ENCODE measurements at regions not wholly inside any gene's neighbourhood (a gene's known extent, or its start where the extent isn't known, plus 50 kb on each side); places are given as distances from the start of the nearest gene placed in this dataset.
A peak's percentile ranks its signal among the peaks of the same experiment; 100 is the strongest.

GRCh38 chr12:124188561-124189405 is 106.1 kb upstream of the RFLNA start:
- no peaks in the 10 kb centered on the region for H3K9me2 ChIP-seq (ENCODE audit: insufficient read depth, low read length)
- H3K4me3 ChIP-seq (ENCODE audit: low read length) = no peak overlapping the region
- TF ChIP-seq POLR2AphosphoS5 (IDR thresholded peaks at IDR 0.05) (no peak), EP300 (conservative IDR thresholded peaks at IDR 0.05; ENCODE audit: poor library complexity, severe bottlenecking) (no peak), REST (IDR thresholded peaks at IDR 0.05; ENCODE audit: borderline replicate concordance) (no peak), MXI1 (conservative IDR thresholded peaks at IDR 0.05; ENCODE audit: poor library complexity, severe bottlenecking) (no peak), SMC3 (conservative IDR thresholded peaks at IDR 0.05; ENCODE audit: poor library complexity) (no peak), EZH2 (IDR thresholded peaks at IDR 0.05; ENCODE audit: borderline replicate concordance, insufficient read depth, low read length, poor library complexity, severe bottlenecking) (no peak), TAF1 (IDR thresholded peaks at IDR 0.05; ENCODE audit: low read depth) (no peak), RAD21 (conservative IDR thresholded peaks at IDR 0.05) (no peak)
- TF ChIP-seq, protein P1, sequence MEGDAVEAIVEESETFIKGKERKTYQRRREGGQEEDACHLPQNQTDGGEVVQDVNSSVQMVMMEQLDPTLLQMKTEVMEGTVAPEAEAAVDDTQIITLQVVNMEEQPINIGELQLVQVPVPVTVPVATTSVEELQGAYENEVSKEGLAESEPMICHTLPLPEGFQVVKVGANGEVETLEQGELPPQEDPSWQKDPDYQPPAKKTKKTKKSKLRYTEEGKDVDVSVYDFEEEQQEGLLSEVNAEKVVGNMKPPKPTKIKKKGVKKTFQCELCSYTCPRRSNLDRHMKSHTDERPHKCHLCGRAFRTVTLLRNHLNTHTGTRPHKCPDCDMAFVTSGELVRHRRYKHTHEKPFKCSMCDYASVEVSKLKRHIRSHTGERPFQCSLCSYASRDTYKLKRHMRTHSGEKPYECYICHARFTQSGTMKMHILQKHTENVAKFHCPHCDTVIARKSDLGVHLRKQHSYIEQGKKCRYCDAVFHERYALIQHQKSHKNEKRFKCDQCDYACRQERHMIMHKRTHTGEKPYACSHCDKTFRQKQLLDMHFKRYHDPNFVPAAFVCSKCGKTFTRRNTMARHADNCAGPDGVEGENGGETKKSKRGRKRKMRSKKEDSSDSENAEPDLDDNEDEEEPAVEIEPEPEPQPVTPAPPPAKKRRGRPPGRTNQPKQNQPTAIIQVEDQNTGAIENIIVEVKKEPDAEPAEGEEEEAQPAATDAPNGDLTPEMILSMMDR (IDR thresholded peaks at IDR 0.05; ENCODE audit: poor library complexity, severe bottlenecking) = no peak
- no peaks in the 10 kb centered on the region for H4K20me1 ChIP-seq (ENCODE audit: insufficient read depth)
- no peaks in the 10 kb centered on the region for H3K36me3 ChIP-seq (ENCODE audit: insufficient read depth, low read length)
- H3K27ac ChIP-seq (ENCODE audit: low read length) = no peak overlapping the region
- no peak overlapping the region for H2AFZ ChIP-seq (ENCODE audit: low read depth, low read length)
- no peak overlapping the region for H3K4me2 ChIP-seq (ENCODE audit: low read length)
- H3K9ac ChIP-seq (ENCODE audit: low read length) = no peak overlapping the region
- no peaks in the 10 kb centered on the region for H3F3A ChIP-seq (ENCODE audit: insufficient read depth, low read length, poor library complexity, severe bottlenecking)
- no peaks in the 10 kb centered on the region for H3K79me2 ChIP-seq (replicated peaks; ENCODE audit: insufficient read depth, low read length)
- peaks cover 2% of the 10 kb centered on the region for H3K9me3 ChIP-seq (ENCODE audit: low read length)
- H3K27me3 ChIP-seq (ENCODE audit: insufficient read depth, low read depth, low read length) = no peaks in the 10 kb centered on the region

GRCh38 chr12:124190312-124191023 is 104.4 kb upstream of the RFLNA start:
- Histone ChIP-seq H2AFZ (ENCODE audit: low read depth, low read length) (no peak overlapping the region), H3K9me3 (ENCODE audit: low read length) (peaks cover 2% of the 10 kb centered on the region), H3K4me3 (ENCODE audit: low read length) (no peak overlapping the region), H3K36me3 (ENCODE audit: insufficient read depth, low read length) (no peaks in the 10 kb centered on the region), H3K9me2 (ENCODE audit: insufficient read depth, low read length) (no peaks in the 10 kb centered on the region), H4K20me1 (ENCODE audit: insufficient read depth) (no peaks in the 10 kb centered on the region), H3K79me2 (replicated peaks; ENCODE audit: insufficient read depth, low read length) (no peaks in the 10 kb centered on the region), H3K27ac (ENCODE audit: low read length) (peak overlapping the region; percentile 71), H3K4me2 (ENCODE audit: low read length) (no peak overlapping the region), H3F3A (ENCODE audit: insufficient read depth, low read length, poor library complexity, severe bottlenecking) (no peaks in the 10 kb centered on the region), H3K9ac (ENCODE audit: low read length) (peak overlapping the region; percentile 31), H3K27me3 (ENCODE audit: insufficient read depth, low read depth, low read length) (no peaks in the 10 kb centered on the region)
- TF ChIP-seq EP300 (conservative IDR thresholded peaks at IDR 0.05; ENCODE audit: poor library complexity, severe bottlenecking) = peak; percentile 76
- TF ChIP-seq POLR2AphosphoS5 (IDR thresholded peaks at IDR 0.05) = peak; percentile 31
- TF ChIP-seq REST (IDR thresholded peaks at IDR 0.05; ENCODE audit: borderline replicate concordance) = no peak

Data from neural cell (in vitro differentiated cells).